ENCODE measurements at regions not wholly inside any gene's neighbourhood (a gene's known extent, or its start where the extent isn't known, plus 50 kb on each side); places are given as distances from the start of the nearest gene placed in this dataset.

DNA sequence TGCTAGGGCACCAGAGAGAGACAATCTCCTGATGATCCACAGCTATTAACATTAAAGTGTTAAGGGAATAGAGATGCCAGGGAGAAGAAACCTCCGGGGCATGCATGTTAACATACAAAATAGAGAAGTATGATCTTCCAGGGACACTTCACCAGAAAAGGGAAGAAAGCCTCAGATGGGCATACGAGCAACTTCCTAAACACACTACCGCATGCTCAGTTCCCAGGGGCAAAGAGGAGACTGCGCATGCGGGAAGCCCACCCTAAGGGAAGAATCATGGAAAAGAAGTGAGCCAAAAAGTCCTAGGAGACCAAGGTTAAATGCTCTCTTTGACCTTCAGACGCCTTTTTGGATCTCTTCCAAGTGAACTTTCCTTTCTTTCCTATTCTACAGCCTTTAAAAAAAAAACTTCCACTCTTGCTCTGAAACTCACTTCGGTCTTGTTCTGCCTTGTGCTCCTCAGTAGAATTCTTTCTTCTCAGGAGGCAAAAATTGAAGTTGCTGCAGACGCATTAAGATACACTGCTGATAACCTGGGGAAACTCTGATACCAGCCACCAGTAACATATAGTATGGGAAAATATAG lies 1211.3 kb downstream of the REEP3 start:
- Histone ChIP-seq H3K9me3 (no peaks in the 10 kb centered on the region), H3K27ac (no peak overlapping the region), H3K27me3 (no peaks in the 10 kb centered on the region), H3K36me3 (no peaks in the 10 kb centered on the region), H3K4me1 (ENCODE audit: insufficient read depth) (no peaks in the 10 kb centered on the region), H3K4me3 (no peak overlapping the region)
- 74 to 77% (median 75%) methylated on average over 8 of the region's 8 CpGs for WGBS, 3 donors
- no peak for TF ChIP-seq POLR2A (IDR thresholded peaks at IDR 0.05)
- TF ChIP-seq, protein P1, sequence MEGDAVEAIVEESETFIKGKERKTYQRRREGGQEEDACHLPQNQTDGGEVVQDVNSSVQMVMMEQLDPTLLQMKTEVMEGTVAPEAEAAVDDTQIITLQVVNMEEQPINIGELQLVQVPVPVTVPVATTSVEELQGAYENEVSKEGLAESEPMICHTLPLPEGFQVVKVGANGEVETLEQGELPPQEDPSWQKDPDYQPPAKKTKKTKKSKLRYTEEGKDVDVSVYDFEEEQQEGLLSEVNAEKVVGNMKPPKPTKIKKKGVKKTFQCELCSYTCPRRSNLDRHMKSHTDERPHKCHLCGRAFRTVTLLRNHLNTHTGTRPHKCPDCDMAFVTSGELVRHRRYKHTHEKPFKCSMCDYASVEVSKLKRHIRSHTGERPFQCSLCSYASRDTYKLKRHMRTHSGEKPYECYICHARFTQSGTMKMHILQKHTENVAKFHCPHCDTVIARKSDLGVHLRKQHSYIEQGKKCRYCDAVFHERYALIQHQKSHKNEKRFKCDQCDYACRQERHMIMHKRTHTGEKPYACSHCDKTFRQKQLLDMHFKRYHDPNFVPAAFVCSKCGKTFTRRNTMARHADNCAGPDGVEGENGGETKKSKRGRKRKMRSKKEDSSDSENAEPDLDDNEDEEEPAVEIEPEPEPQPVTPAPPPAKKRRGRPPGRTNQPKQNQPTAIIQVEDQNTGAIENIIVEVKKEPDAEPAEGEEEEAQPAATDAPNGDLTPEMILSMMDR (IDR thresholded peaks at IDR 0.05) = no peak
- DNase-seq = no peak
- intact Hi-C loops (cut with DNase I) = no loop called here

DNA sequence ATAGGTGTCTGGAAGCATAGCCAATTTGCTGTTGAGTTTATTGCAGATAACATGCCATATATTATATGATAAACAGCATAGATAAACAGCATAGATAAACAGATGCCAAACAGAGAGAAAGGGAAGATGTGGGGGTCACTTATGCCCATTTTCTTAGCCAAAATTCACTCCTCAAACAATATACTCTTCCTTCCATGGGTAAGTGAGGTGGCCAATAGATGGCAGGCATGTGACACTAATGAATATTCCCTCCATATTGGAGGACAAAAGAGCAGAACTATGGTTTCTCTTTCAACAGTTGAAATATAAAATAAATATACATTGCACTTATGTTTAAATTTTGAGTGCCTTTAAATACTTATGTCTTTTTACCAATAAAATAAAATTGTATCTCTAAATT lies 1212.8 kb downstream of the REEP3 start:
- TF ChIP-seq EP300 (IDR thresholded peaks at IDR 0.05) (no peak), POLR2A (IDR thresholded peaks at IDR 0.05) (no peak)
- TF ChIP-seq, protein P1 (IDR thresholded peaks at IDR 0.05) = no peak
- intact Hi-C loops (cut with DNase I) = no loop called here
- Histone ChIP-seq H3K9me3 (no peaks in the 10 kb centered on the region), H3K4me3 (no peak overlapping the region), H3K4me1 (ENCODE audit: insufficient read depth) (no peaks in the 10 kb centered on the region), H3K27ac (no peak overlapping the region), H3K36me3 (no peaks in the 10 kb centered on the region), H3K27me3 (no peaks in the 10 kb centered on the region)
- no peak for DNase-seq

DNA sequence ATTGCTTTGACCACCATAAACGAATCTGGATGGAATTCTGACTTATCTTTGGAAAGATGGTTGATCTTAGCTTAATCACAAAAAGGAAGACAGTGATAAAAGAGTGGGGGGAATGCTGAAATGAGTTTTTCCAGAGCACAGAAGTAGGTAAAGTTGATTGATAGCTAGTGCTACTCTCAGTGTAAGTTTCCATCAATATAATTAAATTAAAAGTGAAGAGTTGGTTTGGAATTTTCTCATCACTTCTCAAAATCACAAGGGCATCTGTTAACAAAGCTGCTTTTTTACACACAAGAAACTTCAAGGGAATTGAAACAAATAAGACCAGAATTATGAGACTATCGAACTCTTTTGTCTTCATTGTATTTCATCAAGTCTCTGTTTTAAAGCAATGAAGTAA lies 1217.3 kb downstream of the REEP3 start:
- WGBS, 3 donors = 59 to 69% (median 65%) methylated on average over 2 of the region's 2 CpGs
- H3K27ac ChIP-seq = no peak overlapping the region

DNA sequence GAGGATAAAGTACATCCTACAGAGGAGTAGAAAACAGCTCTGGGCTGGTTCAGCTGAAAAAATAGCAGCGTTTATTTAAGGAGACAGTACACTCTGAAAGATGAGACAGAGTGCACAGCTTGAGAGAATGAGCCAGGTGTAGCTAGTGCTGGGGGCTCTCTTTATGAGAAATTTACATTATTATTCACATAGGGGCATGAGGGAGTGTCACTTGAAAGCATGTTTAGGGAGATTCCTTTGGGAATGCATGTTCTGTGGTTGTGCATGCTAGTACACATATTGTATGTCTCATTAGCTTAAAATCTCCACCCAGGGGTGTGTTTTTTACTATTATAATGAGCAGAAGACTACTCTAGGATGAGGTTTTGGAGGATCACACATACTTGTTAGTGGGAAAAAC lies 1224.4 kb downstream of the REEP3 start:
- Histone ChIP-seq H3K9me3 (no peaks in the 10 kb centered on the region), H3K4me1 (ENCODE audit: insufficient read depth) (no peaks in the 10 kb centered on the region), H3K4me3 (no peak overlapping the region), H3K27me3 (no peaks in the 10 kb centered on the region), H3K36me3 (no peaks in the 10 kb centered on the region), H3K27ac (no peak overlapping the region)
- TF ChIP-seq EP300 (IDR thresholded peaks at IDR 0.05) (no peak), POLR2A (IDR thresholded peaks at IDR 0.05) (no peak)
- TF ChIP-seq, protein P1 (IDR thresholded peaks at IDR 0.05) = no peak
- WGBS, 3 donors = 30 to 62% (median 54%) methylated on average over 1 of the region's 1 CpG
- no peak for DNase-seq
- intact Hi-C loops (cut with DNase I) = no loop called here

More for the DNA sequence above, 1217.3 kb downstream of the REEP3 start:
- no peak for DNase-seq
- no peaks in the 10 kb centered on the region for H3K27me3 ChIP-seq
- intact Hi-C loops (cut with DNase I) = no loop called here
- H3K4me3 ChIP-seq = no peak overlapping the region
- TF ChIP-seq, protein P1 (IDR thresholded peaks at IDR 0.05) = no peak
- TF ChIP-seq EP300 (IDR thresholded peaks at IDR 0.05) (no peak), POLR2A (IDR thresholded peaks at IDR 0.05) (no peak)
- H3K9me3 ChIP-seq = no peaks in the 10 kb centered on the region
- no peaks in the 10 kb centered on the region for H3K36me3 ChIP-seq
- H3K4me1 ChIP-seq (ENCODE audit: insufficient read depth) = no peaks in the 10 kb centered on the region
